ENCODE measurements at regions not wholly inside any gene's neighbourhood (a gene's known extent, or its start where the extent isn't known, plus 50 kb on each side); places are given as distances from the start of the nearest gene placed in this dataset.

DNA sequence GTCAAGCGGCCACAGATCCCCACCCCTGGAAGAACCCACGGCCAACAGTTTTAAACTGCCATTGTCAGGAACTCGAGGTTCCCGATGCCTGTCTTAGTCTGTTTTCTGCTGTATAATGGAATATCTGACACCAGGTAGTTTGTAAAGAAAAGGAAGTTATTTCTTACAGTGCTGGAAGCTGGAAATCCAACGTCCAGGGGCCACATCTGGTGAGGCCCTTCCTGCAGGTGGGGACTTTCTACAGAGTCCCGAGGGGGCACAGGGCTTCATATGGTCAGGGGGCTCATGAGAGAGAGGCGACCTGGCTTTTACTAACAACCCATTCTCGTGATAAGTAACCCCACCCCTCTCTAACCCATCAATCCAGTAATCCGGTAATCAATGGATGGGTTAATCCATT lies 501.6 kb upstream of the MYT1L start:
- DNase-seq (ENCODE audit: low spot score) (no peak), ATAC-seq (ENCODE audit: low read depth) (no peak)
- Histone ChIP-seq H3K4me1 (ENCODE audit: insufficient read depth, poor library complexity, severe bottlenecking) (no peaks in the 10 kb centered on the region), H3K9me3 (ENCODE audit: severe bottlenecking) (no peaks in the 10 kb centered on the region), H3K36me3 (ENCODE audit: low read depth) (no peaks in the 10 kb centered on the region), H3K27me3 (ENCODE audit: insufficient read depth, poor library complexity, severe bottlenecking) (no peaks in the 10 kb centered on the region), H3K27ac (ENCODE audit: poor library complexity, severe bottlenecking) (no peak overlapping the region), H3K4me3 (ENCODE audit: severe bottlenecking) (no peak overlapping the region)
- TF ChIP-seq, protein P1, sequence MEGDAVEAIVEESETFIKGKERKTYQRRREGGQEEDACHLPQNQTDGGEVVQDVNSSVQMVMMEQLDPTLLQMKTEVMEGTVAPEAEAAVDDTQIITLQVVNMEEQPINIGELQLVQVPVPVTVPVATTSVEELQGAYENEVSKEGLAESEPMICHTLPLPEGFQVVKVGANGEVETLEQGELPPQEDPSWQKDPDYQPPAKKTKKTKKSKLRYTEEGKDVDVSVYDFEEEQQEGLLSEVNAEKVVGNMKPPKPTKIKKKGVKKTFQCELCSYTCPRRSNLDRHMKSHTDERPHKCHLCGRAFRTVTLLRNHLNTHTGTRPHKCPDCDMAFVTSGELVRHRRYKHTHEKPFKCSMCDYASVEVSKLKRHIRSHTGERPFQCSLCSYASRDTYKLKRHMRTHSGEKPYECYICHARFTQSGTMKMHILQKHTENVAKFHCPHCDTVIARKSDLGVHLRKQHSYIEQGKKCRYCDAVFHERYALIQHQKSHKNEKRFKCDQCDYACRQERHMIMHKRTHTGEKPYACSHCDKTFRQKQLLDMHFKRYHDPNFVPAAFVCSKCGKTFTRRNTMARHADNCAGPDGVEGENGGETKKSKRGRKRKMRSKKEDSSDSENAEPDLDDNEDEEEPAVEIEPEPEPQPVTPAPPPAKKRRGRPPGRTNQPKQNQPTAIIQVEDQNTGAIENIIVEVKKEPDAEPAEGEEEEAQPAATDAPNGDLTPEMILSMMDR (IDR thresholded peaks at IDR 0.05; ENCODE audit: poor library complexity, severe bottlenecking): no peak

DNA sequence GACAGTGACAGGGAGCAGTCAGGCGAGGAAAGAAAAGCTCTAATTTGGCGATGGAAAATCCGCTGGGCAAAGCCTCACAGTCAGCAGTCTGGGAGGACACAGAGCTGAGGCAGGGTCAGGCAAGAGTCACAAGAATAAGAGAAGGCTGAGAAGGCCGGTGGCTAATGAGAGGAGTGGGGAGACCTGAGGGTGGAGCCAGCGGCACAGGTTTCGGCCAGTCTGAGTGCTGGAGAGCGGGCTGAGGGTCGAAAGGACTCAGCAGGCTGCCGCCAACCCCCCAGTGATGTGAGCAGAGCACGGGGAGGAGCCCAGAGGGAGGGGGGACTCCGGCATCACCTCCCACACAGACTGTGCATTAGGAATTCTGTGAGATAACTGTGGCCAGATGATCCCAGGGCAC lies 500.6 kb upstream of the MYT1L start:
- Histone ChIP-seq H3K4me3 (ENCODE audit: severe bottlenecking) (no peak overlapping the region), H3K36me3 (ENCODE audit: low read depth) (no peaks in the 10 kb centered on the region), H3K27ac (ENCODE audit: poor library complexity, severe bottlenecking) (no peak overlapping the region), H3K9me3 (ENCODE audit: severe bottlenecking) (no peaks in the 10 kb centered on the region), H3K27me3 (ENCODE audit: insufficient read depth, poor library complexity, severe bottlenecking) (no peaks in the 10 kb centered on the region), H3K4me1 (ENCODE audit: insufficient read depth, poor library complexity, severe bottlenecking) (no peaks in the 10 kb centered on the region)
- ATAC-seq (ENCODE audit: low read depth): no peak
- DNase-seq (ENCODE audit: low spot score): no peak
- TF ChIP-seq, protein P1 (IDR thresholded peaks at IDR 0.05; ENCODE audit: poor library complexity, severe bottlenecking): no peak

DNA sequence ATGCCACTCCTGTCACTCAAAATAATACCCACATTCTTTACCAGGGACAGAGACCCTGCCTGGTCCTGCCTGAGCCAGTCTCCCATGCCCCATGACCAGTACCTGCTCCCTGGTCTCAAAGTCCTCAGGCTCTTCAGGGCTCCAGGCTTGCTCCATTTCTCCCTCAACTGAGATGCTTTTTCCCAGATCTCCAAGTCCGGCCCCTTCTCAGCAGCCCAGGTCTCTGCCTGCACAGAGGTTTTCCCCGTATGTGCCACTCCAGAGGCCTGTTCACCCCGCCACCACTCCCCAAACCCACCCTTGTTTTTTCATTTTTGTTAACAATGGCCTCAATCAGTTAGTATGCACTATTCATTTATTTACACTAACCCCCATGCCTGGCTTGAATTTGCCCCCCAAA lies 499.5 kb upstream of the MYT1L start:
- DNase-seq (ENCODE audit: low spot score): no peak
- TF ChIP-seq, protein P1 (IDR thresholded peaks at IDR 0.05; ENCODE audit: poor library complexity, severe bottlenecking): no peak
- ATAC-seq (ENCODE audit: low read depth): no peak

DNA sequence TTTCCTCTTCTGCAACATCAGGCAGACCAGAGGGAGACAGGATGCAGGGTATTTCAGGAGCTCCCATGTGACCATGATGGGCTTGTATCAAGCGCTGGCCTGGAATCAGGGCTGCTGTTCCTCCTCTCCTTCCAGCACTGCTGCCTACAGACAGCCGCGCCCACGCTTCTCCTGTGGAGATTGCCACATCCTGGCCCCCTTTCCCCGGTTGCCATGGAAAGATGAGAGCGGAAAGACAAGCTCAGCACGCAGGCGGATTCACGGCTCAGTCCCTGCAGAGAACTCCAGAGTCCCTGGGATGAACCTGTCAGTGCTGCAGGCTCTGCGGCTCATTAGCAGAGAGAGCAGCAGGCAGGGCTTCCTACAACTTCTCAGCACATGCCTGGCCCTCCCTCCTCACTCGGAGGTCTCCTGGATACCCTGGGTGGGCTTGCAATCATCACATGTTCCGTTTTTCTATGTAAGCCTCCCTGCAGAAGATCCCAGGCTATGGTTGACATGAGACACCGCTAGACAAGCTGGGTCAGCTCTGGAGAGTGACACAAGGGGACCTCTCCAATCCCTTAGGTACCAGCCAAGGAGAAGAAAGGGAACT lies 497.8 kb upstream of the MYT1L start:
- no peaks in the 10 kb centered on the region for H3K36me3 ChIP-seq (ENCODE audit: low read depth)
- no peak for DNase-seq (ENCODE audit: low spot score)
- H3K27ac ChIP-seq (ENCODE audit: poor library complexity, severe bottlenecking): no peak overlapping the region
- H3K4me1 ChIP-seq (ENCODE audit: insufficient read depth, poor library complexity, severe bottlenecking): no peaks in the 10 kb centered on the region
- no peaks in the 10 kb centered on the region for H3K27me3 ChIP-seq (ENCODE audit: insufficient read depth, poor library complexity, severe bottlenecking)
- TF ChIP-seq, protein P1 (IDR thresholded peaks at IDR 0.05; ENCODE audit: poor library complexity, severe bottlenecking): no peak
- no peaks in the 10 kb centered on the region for H3K9me3 ChIP-seq (ENCODE audit: severe bottlenecking)
- H3K4me3 ChIP-seq (ENCODE audit: severe bottlenecking): no peak overlapping the region
- no peak for ATAC-seq (ENCODE audit: low read depth)

More for the DNA sequence above, 499.5 kb upstream of the MYT1L start:
- Histone ChIP-seq H3K27me3 (ENCODE audit: insufficient read depth, poor library complexity, severe bottlenecking) (no peaks in the 10 kb centered on the region), H3K27ac (ENCODE audit: poor library complexity, severe bottlenecking) (no peak overlapping the region), H3K4me3 (ENCODE audit: severe bottlenecking) (no peak overlapping the region), H3K36me3 (ENCODE audit: low read depth) (no peaks in the 10 kb centered on the region), H3K9me3 (ENCODE audit: severe bottlenecking) (no peaks in the 10 kb centered on the region), H3K4me1 (ENCODE audit: insufficient read depth, poor library complexity, severe bottlenecking) (no peaks in the 10 kb centered on the region)

DNA sequence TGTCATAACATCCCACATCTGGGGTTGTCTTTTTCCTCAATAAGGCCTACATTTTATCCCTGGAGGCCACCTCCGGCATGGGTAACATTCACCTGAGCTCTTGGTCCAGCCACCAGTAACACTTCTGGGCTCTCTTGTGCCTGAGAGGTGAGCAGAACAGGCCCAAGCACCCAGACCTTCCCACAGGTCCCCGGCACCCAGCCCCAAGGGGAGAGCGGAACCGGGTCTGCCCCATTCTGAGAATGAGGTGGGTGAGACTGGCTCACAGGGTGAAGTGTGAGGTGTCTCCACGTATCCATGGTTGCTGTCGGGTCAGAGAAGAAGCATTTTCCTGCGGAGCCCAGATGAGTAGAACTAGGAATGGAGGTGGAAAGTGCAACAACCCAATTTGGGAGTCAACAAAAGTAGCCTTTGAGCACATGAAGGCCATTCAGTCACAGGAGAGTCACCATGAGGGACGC lies 496.7 kb upstream of the MYT1L start:
- ATAC-seq (ENCODE audit: low read depth): no peak
- Histone ChIP-seq H3K9me3 (ENCODE audit: severe bottlenecking) (no peaks in the 10 kb centered on the region), H3K4me1 (ENCODE audit: insufficient read depth, poor library complexity, severe bottlenecking) (no peaks in the 10 kb centered on the region), H3K27me3 (ENCODE audit: insufficient read depth, poor library complexity, severe bottlenecking) (no peaks in the 10 kb centered on the region), H3K36me3 (ENCODE audit: low read depth) (no peaks in the 10 kb centered on the region), H3K4me3 (ENCODE audit: severe bottlenecking) (no peak overlapping the region), H3K27ac (ENCODE audit: poor library complexity, severe bottlenecking) (no peak overlapping the region)
- TF ChIP-seq, protein P1 (IDR thresholded peaks at IDR 0.05; ENCODE audit: poor library complexity, severe bottlenecking): no peak
- DNase-seq (ENCODE audit: low spot score): no peak

All from RWPE2 (cell line).